ENCODE measurements at regions not wholly inside any gene's neighbourhood (a gene's known extent, or its start where the extent isn't known, plus 50 kb on each side); places are given as distances from the start of the nearest gene placed in this dataset.
"Not testable (repeated sequence)": the region's sequence is repeated elsewhere in the genome, so short reads cannot be mapped to it uniquely, and the experiment has no call there.

DNA sequence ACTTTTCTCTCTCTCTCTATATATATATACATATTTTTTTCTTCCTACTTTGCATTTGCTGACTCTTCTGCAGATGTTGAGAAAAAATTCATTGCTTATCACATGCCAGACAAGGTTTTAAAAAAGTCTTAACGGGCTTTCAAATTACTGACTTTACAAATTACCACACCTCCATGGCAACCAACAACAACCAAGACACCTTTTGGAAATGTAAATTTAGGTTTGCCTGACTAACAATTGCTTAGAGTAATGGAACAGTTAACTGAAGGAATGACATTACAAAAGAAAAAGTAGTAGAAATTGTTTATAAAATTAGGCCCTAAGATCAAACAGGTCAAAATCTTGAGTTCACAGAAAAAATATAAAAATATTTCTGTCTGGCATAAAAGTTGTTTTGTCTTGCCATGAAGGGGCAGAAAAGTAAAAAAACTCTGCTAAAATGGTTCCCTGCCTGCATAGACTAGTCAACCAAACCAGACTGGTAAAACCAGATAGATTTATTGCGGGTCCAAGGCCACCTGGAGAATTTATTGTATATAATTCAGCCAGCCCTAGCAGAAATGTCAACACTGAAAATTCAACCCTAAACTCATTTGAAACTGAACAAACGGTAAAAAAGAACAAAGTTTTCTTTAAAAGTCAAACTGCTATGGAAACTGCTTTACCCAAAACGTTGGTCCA lies 92.8 kb upstream of the FRMD1 start:
- Histone ChIP-seq H3K27ac (ENCODE audit: low read depth in 1 of 2, low read length in 1 of 2) (no peak overlapping the region), H3K36me3 (ENCODE audit: control insufficient read depth in 2 of 2, insufficient read depth in 2 of 2, low read length in 1 of 2) (no peaks in the 10 kb centered on the region), H3K27me3 (ENCODE audit: control insufficient read depth in 2 of 2, insufficient read depth in 1 of 2, low read length in 1 of 2) (no peaks in the 10 kb centered on the region), H3K4me3 (ENCODE audit: low read length in 2 of 2) (no peak overlapping the region), H3K4me1 (ENCODE audit: control insufficient read depth in 2 of 2, insufficient read depth in 2 of 2, low read length in 2 of 2) (no peaks in the 10 kb centered on the region), H3K9me3 (ENCODE audit: control insufficient read depth in 2 of 2, insufficient read depth in 1 of 2, low read length in 1 of 2) (peaks cover 0 to 3% of the 10 kb centered on the region in 2 donors)
- WGBS, result 43% methylated on average over 4 of the region's 4 CpGs
- no peak for DNase-seq (ENCODE audit: low read depth in 6 of 9, low spot score in 9 of 9)

DNA sequence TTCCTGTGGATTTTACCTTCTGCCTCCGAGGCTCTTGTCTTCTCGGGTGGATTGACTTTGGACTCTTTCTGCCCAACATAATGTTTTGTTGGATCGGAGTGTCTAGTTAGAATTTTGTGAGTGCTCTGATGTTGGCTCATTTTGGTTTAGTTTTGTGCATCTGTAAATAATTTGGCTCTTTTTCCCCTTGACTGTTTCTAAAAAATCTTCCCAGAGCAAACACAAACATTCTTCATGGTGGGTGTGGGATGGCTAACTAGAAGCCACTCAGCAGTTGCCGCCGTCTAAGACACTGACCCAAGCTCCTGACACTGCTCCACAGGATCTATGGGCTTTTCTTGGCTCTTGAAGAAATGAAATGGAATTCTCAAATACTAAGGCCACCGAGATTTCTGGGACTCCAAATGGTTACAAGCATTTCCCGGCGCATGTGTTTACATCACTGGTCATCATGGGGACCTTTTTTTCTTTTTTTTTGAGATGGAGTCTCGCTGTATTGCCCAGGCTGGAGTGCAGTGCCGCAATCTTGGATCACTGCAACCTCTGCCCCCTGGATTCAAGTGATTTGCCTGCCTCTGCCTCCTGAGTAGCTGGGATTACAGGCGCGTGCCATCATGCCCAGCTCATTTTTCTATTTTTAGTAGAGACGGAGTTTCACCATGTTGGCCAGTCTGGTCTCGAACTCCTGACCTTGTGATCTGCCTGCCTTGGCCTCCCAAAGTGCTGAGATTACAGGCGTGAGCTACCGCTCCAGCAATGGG lies 92.0 kb upstream of the FRMD1 start:
- H3K27me3 ChIP-seq (ENCODE audit: control insufficient read depth in 2 of 2, insufficient read depth in 1 of 2, low read length in 1 of 2), result no peaks in the 10 kb centered on the region
- peaks cover 0 to 3% of the 10 kb centered on the region in 2 donors for H3K9me3 ChIP-seq (ENCODE audit: control insufficient read depth in 2 of 2, insufficient read depth in 1 of 2, low read length in 1 of 2)
- no peak for DNase-seq (ENCODE audit: low read depth in 6 of 9, low spot score in 9 of 9)
- 89% methylated on average over 16 of the region's 16 CpGs for WGBS
- H3K4me3 ChIP-seq (ENCODE audit: low read length in 2 of 2), result no peak overlapping the region
- H3K36me3 ChIP-seq (ENCODE audit: control insufficient read depth in 2 of 2, insufficient read depth in 2 of 2, low read length in 1 of 2), result no peaks in the 10 kb centered on the region
- no peak overlapping the region for H3K27ac ChIP-seq (ENCODE audit: low read depth in 1 of 2, low read length in 1 of 2)
- H3K4me1 ChIP-seq (ENCODE audit: control insufficient read depth in 2 of 2, insufficient read depth in 2 of 2, low read length in 2 of 2), result no peaks in the 10 kb centered on the region

DNA sequence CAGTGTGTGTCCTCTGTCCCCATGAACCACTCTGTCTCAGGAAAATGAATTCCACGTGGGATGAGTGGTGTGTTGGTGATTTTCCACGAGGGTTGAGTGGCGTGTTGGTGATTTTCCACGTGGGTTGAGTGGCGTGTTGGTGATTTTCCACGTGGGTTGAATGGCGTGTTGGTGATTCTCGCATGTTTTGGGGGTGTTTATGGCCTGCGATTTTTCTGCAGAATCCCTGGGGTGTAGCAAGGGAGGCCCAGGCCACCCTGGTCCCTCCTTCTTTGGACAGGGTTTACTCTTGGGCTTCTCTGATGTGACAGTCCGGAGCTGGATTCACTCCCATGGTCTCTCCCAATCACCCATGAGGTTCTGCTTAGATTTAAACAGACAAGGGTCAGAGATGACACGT lies 90.6 kb upstream of the FRMD1 start:
- Histone ChIP-seq H3K27ac (ENCODE audit: low read depth in 1 of 2, low read length in 1 of 2) (no peak overlapping the region), H3K4me1 (ENCODE audit: control insufficient read depth in 2 of 2, insufficient read depth in 2 of 2, low read length in 2 of 2) (no peaks in the 10 kb centered on the region), H3K9me3 (ENCODE audit: control insufficient read depth in 2 of 2, insufficient read depth in 1 of 2, low read length in 1 of 2) (peaks cover 0 to 3% of the 10 kb centered on the region in 2 donors), H3K36me3 (ENCODE audit: control insufficient read depth in 2 of 2, insufficient read depth in 2 of 2, low read length in 1 of 2) (no peaks in the 10 kb centered on the region), H3K27me3 (ENCODE audit: control insufficient read depth in 2 of 2, insufficient read depth in 1 of 2, low read length in 1 of 2) (no peaks in the 10 kb centered on the region), H3K4me3 (ENCODE audit: low read length in 2 of 2) (no peak overlapping the region)
- 95% methylated on average over 11 of the region's 11 CpGs for WGBS
- no peak for DNase-seq (ENCODE audit: low read depth in 6 of 9, low spot score in 9 of 9)

DNA sequence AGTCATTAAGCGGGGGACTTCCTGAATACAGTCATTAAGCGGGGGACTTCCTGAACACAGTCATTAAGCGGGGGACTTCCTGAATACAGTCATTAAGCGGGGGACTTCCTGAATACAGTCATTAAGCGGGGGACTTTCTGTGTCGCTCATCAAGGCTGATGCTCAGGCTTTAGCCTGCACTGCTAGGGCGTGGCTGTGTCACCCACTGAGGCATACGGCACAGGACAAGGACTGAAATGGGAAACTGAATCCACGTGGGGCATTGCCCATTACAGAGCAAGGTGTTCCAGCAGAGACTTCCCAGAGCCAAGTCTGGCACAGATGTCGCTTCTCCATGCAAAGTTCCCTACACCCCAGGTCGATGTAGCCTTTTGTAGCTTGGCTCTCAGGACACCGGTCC lies 89.9 kb upstream of the FRMD1 start:
- WGBS, result 78% methylated on average over 10 of the region's 12 CpGs
- not testable (repeated sequence) for H3K4me3 ChIP-seq (ENCODE audit: low read length in 2 of 2); H3K36me3 ChIP-seq (ENCODE audit: control insufficient read depth in 2 of 2, insufficient read depth in 2 of 2, low read length in 1 of 2); H3K9me3 ChIP-seq (ENCODE audit: control insufficient read depth in 2 of 2, insufficient read depth in 1 of 2, low read length in 1 of 2); H3K27me3 ChIP-seq (ENCODE audit: control insufficient read depth in 2 of 2, insufficient read depth in 1 of 2, low read length in 1 of 2); H3K4me1 ChIP-seq (ENCODE audit: control insufficient read depth in 2 of 2, insufficient read depth in 2 of 2, low read length in 2 of 2); H3K27ac ChIP-seq (ENCODE audit: low read depth in 1 of 2, low read length in 1 of 2); DNase-seq (ENCODE audit: low read depth in 6 of 9, low spot score in 9 of 9)

DNA sequence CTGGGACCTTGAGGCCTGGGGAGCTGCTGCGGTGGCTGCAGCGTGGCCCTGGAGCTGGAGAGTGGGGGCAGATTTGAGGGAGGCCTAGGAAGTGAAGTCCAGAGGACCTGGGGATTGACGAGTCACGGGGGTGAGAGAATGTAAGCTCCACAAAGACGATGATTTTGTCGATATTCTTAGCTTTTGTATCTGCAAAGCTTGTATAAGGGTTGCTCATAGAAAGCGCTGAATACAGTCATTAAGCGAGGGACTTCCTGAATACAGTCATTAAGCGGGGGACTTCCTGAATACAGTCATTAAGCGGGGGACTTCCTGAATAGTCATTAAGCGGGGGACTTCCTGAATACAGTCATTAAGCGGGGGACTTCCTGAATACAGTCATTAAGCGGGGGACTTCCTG lies 89.3 kb upstream of the FRMD1 start:
- not testable (repeated sequence) for H3K4me3 ChIP-seq (ENCODE audit: low read length in 2 of 2); H3K4me1 ChIP-seq (ENCODE audit: control insufficient read depth in 2 of 2, insufficient read depth in 2 of 2, low read length in 2 of 2); H3K27ac ChIP-seq (ENCODE audit: low read depth in 1 of 2, low read length in 1 of 2); DNase-seq (ENCODE audit: low read depth in 6 of 9, low spot score in 9 of 9); H3K36me3 ChIP-seq (ENCODE audit: control insufficient read depth in 2 of 2, insufficient read depth in 2 of 2, low read length in 1 of 2); H3K27me3 ChIP-seq (ENCODE audit: control insufficient read depth in 2 of 2, insufficient read depth in 1 of 2, low read length in 1 of 2); H3K9me3 ChIP-seq (ENCODE audit: control insufficient read depth in 2 of 2, insufficient read depth in 1 of 2, low read length in 1 of 2)
- 92% methylated on average over 10 of the region's 13 CpGs for WGBS

DNA sequence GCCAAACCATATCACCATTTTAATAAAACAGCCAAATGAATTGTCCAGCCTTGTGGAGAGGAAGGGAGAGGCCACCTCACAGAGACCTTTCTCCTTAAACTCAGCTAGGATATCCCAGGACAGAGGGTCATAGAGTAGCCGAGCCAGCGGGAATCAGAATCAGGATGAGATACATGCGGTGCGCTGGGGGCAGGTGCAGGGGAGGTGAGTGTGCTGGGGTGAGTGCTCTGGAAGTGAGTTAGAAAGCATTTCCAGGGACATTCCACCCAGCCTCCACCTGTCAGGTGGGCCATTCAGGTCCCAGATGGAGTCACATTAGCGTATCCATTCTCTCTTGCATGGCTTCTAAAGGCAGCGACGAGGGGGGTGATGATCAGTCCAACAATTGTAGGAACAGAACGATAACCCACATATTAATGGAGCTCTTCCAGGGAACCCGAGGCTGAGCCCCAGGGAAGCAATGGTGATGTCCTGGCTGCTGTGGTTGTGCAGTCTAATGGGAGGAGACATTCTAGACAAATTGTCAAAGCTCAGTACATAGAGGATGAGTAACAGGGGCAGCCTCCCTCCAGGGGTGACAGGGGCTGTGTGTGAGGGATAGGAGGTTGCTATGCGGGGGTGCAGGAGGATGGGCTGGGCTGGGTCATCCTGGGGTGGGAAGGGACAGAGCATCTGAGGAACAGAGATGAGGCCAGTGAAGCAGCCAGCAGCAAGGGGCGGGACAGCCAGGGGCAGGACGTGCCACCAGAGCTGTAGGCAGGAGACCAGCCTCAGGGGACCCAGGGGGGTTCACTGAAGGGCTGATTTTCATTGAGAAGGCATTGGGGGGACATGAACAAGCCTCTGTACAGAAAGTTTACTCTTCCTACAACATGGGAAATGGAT lies 88.7 kb upstream of the FRMD1 start:
- 95% methylated on average over 12 of the region's 12 CpGs for WGBS
- H3K27ac ChIP-seq (ENCODE audit: low read depth in 1 of 2, low read length in 1 of 2), result no peak overlapping the region
- H3K4me3 ChIP-seq (ENCODE audit: low read length in 2 of 2), result no peak overlapping the region
- peaks cover 0 to 3% of the 10 kb centered on the region in 2 donors for H3K9me3 ChIP-seq (ENCODE audit: control insufficient read depth in 2 of 2, insufficient read depth in 1 of 2, low read length in 1 of 2)
- H3K4me1 ChIP-seq (ENCODE audit: control insufficient read depth in 2 of 2, insufficient read depth in 2 of 2, low read length in 2 of 2), result no peaks in the 10 kb centered on the region
- DNase-seq (ENCODE audit: low read depth in 6 of 9, low spot score in 9 of 9), result no peak
- no peaks in the 10 kb centered on the region for H3K27me3 ChIP-seq (ENCODE audit: control insufficient read depth in 2 of 2, insufficient read depth in 1 of 2, low read length in 1 of 2)
- H3K36me3 ChIP-seq (ENCODE audit: control insufficient read depth in 2 of 2, insufficient read depth in 2 of 2, low read length in 1 of 2), result no peaks in the 10 kb centered on the region

DNA sequence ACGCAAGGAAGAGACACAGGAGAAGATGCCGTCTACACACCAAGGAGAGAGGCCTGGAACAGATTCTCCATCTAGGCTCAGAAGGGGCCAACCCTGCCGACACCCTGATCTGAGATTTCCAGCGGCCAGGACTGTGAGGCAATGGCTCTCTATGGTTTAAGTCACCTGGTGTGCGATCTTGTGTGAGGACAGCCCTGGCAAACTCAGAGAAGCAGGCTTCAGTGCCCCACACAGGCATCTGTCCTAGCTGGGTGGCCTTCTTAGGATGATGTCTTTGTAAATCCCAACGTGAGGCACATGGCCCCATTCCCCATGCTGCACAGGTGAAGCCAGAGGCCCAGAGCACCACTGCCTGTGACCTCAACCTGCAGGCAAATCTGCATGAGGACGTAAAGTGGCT lies 87.6 kb upstream of the FRMD1 start:
- Histone ChIP-seq H3K4me3 (ENCODE audit: low read length in 2 of 2) (no peak overlapping the region), H3K27me3 (ENCODE audit: control insufficient read depth in 2 of 2, insufficient read depth in 1 of 2, low read length in 1 of 2) (no peaks in the 10 kb centered on the region), H3K9me3 (ENCODE audit: control insufficient read depth in 2 of 2, insufficient read depth in 1 of 2, low read length in 1 of 2) (peaks cover 0 to 3% of the 10 kb centered on the region in 2 donors), H3K27ac (ENCODE audit: low read depth in 1 of 2, low read length in 1 of 2) (no peak overlapping the region), H3K4me1 (ENCODE audit: control insufficient read depth in 2 of 2, insufficient read depth in 2 of 2, low read length in 2 of 2) (no peaks in the 10 kb centered on the region), H3K36me3 (ENCODE audit: control insufficient read depth in 2 of 2, insufficient read depth in 2 of 2, low read length in 1 of 2) (no peaks in the 10 kb centered on the region)
- 95% methylated on average over 7 of the region's 7 CpGs for WGBS
- no peak for DNase-seq (ENCODE audit: low read depth in 6 of 9, low spot score in 9 of 9)

DNA sequence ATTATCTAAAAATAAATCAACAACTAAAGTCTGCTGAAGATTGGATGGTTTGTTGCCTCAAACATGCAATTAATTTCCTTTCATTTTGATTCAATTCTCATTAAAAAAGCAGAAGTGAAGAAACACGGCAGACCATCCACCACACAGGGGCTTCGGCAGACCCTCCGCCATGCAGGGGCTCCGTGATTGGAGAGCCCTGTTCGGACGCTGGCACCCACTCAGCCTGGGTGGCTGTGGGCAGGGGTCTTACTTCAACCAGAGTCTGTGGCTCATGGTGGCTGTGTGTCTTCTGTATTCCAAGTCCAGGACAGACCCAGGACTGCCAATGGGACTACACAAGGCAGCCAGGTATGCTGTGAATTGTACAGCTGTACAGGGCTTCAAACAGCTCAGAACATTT lies 86.9 kb upstream of the FRMD1 start:
- Histone ChIP-seq H3K36me3 (ENCODE audit: control insufficient read depth in 2 of 2, insufficient read depth in 2 of 2, low read length in 1 of 2) (no peaks in the 10 kb centered on the region), H3K27me3 (ENCODE audit: control insufficient read depth in 2 of 2, insufficient read depth in 1 of 2, low read length in 1 of 2) (no peaks in the 10 kb centered on the region), H3K27ac (ENCODE audit: low read depth in 1 of 2, low read length in 1 of 2) (no peak overlapping the region), H3K9me3 (ENCODE audit: control insufficient read depth in 2 of 2, insufficient read depth in 1 of 2, low read length in 1 of 2) (peaks cover 0 to 3% of the 10 kb centered on the region in 2 donors), H3K4me3 (ENCODE audit: low read length in 2 of 2) (no peak overlapping the region), H3K4me1 (ENCODE audit: control insufficient read depth in 2 of 2, insufficient read depth in 2 of 2, low read length in 2 of 2) (no peaks in the 10 kb centered on the region)
- 96% methylated on average over 6 of the region's 6 CpGs for WGBS
- no peak for DNase-seq (ENCODE audit: low read depth in 6 of 9, low spot score in 9 of 9)

DNA sequence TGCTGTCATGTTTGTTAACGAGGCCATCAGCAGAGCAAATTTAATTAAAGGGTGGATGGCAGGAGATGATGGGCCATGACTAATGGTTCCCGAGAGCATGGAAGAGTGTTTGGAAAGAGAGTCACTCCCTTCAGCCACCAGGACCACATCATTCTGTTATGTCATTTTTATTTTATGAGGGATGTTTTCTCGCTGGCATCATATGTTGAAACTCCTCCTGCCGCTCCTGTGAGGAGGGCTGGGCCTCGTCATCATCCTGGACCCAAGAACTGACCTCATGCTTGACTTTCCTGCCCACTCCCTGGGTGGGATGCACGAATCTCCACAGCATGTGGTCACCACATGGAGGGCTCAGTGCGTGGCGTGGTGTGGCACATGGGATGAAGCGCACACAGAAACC lies 86.4 kb upstream of the FRMD1 start:
- Histone ChIP-seq H3K27me3 (ENCODE audit: control insufficient read depth in 2 of 2, insufficient read depth in 1 of 2, low read length in 1 of 2) (no peaks in the 10 kb centered on the region), H3K9me3 (ENCODE audit: control insufficient read depth in 2 of 2, insufficient read depth in 1 of 2, low read length in 1 of 2) (peaks cover 0 to 3% of the 10 kb centered on the region in 2 donors), H3K27ac (ENCODE audit: low read depth in 1 of 2, low read length in 1 of 2) (no peak overlapping the region), H3K4me1 (ENCODE audit: control insufficient read depth in 2 of 2, insufficient read depth in 2 of 2, low read length in 2 of 2) (no peaks in the 10 kb centered on the region), H3K36me3 (ENCODE audit: control insufficient read depth in 2 of 2, insufficient read depth in 2 of 2, low read length in 1 of 2) (no peaks in the 10 kb centered on the region), H3K4me3 (ENCODE audit: low read length in 2 of 2) (no peak overlapping the region)
- no peak for DNase-seq (ENCODE audit: low read depth in 6 of 9, low spot score in 9 of 9)
- WGBS, result 82% methylated on average over 9 of the region's 9 CpGs
